ENCODE measurements at regions not wholly inside any gene's neighbourhood (a gene's known extent, or its start where the extent isn't known, plus 50 kb on each side); places are given as distances from the start of the nearest gene placed in this dataset.

DNA sequence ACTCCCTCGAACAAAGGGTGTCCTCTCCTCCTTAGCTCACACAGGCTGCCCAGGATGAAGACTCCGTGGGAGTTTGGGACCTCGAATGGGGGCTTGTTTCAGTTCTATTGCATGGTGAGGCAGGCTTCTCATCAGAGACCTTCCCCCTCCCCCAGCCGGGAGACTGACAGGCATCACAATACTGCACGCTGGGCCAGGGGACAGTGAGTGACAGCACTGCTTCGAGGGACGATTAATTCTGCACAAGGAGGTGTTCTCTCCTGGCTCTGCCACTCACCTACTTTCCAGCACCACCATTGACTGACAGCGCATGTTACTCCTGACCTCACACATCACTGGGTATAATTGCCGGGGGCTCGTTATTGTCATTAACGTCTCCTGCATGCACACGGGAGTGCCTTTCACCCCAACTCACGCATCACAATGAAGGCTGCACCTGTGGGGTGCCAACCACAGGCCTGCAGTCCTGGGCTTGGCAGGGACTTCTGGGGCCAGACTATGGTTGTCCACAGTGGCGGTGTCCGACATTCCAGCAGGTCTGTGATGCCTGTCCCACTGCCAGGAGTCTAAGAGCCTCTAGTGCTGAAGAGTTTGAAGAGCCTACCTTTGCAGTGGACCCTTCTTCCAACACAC is 412.2 kb upstream of the TSHZ3 start:
- no peak for DNase-seq (ENCODE audit: extremely low read depth, low read depth)

DNA sequence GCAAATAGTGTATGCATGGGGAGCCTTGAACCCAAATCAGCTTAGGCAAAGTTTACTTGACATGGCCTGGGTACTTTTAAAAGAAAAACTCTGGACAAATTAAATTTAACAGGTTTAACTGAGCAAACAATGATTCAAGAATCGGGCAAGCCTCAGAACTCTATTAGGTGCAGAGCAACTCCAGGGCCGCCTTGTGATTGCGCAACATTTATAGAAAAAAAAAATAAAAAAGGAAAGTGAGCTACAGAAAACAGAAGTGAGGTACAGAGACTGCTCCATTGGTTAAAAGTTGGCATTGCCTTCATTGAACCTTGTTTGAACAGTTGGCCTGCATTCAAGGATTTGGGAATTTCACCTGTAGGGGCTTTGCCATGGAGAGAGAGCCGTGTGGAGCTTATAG is 421.0 kb upstream of the TSHZ3 start:
- DNase-seq (ENCODE audit: extremely low read depth, low read depth): no peak

DNA sequence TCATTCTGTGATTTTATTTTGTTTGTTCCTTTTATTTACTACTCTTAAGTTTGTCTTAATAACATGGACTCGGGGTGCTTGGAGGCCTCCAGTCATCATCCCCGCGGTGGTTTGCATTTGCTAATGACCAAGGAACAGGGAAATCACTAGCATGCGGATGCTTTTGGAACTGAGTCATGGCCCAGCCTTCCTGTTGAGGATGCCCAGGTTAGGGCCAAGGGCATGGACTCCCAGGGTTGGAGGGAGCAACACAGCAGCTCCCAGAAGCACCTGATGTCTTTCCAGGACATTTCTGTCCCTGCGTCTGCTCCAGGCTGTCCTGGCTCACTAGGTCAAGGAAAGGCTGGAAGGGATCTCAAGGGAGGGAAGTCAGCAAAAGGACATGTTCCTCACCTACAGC is 423.7 kb upstream of the TSHZ3 start:
- no peak for DNase-seq (ENCODE audit: extremely low read depth, low read depth)

DNA sequence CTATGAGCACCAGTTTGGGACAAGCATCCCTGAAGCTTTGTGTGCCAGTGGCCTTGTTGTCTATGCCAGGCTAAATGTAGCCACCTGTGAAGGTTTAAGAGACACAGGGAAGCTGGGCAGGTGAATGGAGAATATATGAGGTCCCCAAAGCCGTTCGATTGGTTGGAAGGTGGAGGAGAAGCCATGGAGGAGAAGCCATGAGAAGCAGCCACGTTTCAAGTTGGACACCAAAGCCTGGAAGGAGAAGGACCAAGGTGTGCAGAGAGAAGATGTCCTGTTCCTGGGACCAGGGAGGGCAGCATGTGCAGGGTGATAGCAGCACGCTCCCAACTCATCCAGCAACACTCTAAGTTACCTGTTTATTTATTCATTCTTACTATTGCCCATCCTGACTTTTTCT is 432.3 kb upstream of the TSHZ3 start:
- DNase-seq (ENCODE audit: extremely low read depth, low read depth): no peak

DNA sequence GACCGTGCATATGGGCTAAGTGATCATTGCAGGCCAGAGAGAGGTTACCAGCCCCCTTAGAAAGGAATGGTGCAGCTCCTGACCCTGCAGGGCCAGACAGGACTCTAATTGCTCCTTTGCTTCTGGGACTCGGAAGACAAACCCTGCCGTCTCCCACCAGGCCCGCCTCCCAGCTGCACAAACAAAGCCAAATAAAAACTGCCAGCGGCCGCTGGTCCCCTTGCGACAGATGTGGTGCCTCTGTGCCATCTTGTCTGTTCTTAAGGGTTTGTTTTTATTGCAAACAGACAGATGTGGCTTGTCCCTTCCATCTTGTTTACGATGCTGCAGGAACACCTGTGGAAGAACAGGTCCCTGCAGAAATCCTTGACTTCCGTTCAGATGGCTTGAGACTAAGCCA is 434.4 kb upstream of the TSHZ3 start:
- DNase-seq (ENCODE audit: extremely low read depth, low read depth): no peak

DNA sequence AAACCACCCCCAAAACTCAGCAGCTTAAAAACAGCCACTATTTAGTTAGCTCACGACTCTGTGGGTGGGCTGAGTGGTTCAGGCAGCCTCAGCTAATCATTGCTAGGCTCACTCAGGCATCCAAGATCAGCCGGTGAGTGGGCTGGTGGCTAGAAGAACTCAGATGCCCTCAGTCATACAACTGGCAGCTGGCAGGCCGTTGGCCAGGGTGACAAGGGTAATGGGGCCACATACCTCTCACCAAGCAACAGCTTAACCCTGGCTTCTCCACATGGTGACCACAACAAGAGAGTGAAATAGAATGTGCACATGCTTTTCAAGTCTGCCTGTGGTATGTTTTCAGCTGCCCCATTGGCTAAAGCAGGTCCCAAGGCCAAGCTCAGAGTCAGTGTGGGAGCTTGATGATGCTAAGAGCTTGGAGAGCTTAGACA is 435.4 kb upstream of the TSHZ3 start:
- no peak for DNase-seq (ENCODE audit: extremely low read depth, low read depth)

DNA sequence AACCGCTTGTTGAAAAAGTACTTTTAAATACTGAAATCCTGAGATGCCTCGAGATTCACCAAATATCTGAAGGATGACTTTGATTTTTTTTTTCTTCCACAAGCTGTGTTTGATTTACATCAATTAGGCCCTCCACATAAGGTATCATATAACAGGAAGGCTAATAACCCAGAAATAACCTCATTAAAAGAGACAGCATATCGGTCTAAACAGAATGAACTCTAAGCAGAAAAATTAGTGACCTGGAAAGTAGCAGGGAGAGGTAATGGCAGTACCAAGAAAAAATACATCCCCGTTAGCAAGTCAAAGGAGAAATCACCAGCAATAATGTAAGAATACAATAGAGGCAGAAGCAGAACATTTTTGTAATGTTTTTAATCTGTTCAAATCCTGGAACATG is 452.4 kb upstream of the TSHZ3 start:
- DNase-seq (ENCODE audit: extremely low read depth, low read depth): no peak

DNA sequence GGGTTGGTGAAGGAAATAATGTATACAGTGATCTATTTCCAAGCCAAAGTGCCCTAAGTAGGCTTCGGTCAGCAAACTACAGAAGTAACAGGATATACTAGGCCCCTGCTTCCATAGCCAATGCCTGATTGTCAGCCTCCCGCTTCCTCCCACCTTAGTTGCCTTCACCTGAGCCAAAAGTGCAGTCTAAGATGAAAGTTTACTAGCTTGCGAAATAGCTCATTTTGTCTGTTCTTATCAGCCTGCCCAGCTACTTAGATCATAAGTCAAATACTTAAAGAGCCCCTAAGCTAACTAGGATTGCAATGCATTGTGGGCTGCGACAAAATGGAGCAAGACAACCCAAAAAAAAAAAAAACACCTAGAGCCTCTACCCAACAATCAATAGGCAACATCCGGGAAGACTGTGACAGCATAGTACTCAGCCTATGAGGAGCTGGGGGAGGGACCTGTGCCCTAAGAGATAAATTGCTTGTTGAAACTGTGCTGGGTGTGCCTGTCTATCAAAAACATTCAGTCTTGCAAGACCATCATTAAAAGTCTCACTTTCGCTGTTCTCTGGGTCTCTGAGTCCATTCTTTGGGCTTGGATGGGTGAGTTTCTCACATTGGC is 454.7 kb upstream of the TSHZ3 start:
- DNase-seq (ENCODE audit: extremely low read depth, low read depth): no peak

DNA sequence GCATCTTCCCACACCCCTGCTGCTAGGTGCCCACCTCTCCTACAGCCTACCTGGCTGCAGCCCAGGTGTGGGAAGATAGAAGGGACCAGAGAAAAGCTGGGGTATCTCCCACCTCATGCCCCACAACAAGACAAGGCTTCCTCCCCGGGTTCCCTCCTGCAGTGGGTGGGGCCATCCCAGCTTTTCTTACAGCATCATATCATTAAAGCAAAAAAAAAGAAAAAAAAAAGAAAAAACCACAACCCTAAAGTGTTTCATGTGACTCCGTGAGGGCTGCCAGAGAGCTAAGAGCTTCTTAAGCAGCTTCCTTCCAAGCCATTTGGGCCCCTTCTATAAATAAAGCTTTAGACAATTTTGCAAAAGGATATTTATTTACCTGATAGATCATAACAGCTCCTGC is 455.4 kb upstream of the TSHZ3 start:
- DNase-seq (ENCODE audit: extremely low read depth, low read depth): no peak

DNA sequence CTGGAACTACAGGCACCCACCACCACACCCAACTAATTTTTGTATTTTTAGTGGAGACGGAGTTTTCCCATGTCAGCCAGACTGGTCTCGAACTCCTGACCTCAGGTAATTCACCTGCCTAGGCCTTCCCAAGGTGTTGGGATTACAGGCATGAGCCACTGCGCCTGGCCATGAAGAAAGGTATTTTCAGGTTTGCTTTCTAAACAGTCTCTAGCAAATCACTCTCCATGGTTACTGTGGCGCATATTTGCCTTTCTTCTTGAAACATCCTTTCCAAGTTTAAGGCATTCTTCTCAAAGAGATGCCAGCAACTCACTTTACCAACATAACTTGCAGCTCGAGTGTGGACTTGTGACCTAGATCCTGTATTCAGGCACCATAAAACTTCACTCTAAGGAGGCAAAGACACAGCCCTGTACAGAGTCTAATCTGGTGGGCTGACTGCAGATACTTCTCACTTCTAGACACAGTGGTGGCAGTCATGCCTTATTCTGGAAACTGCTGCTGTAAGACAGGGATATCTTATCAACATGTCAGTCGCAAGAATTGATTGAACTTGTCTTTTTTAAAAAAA is 461.4 kb upstream of the TSHZ3 start:
- no peak for DNase-seq (ENCODE audit: extremely low read depth, low read depth)

DNA sequence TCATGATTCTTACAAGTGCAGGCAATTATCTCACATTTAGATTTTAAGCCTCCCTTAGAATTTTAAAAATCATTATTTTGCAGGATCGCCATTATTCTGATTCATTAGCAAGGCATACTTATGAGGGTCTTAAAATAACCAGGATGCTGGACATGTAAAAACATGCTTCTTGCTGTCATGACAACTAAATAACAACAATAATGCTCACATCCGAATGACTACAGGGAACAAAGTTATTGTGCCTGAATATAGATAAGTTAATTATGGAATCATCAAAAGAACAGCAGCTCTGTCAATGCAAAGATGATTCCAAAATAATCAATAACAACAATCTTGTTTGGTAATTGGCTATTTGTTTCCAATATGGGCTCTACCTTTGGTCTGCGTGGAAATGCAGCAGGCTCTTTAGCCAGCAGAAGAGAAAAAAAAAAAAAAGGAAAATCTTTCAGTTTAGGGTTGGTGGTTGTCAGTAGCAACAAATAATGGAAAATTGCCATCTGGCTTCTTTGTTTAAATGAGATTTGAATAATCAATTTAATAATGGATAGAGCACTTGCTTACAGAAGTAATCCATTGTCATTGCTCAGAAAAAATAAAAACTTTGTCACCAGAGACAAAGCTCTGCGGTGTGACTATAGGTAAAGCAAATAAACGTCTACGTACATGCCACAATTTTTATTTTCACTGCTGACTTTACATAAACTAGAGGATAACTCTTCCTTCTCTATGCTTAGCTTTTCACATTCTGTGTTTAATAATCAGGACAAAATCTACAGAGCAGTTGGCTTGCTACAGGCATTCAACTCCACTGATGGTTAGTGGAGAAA is 468.9 kb upstream of the TSHZ3 start:
- DNase-seq (ENCODE audit: extremely low read depth, low read depth): no peak

DNA sequence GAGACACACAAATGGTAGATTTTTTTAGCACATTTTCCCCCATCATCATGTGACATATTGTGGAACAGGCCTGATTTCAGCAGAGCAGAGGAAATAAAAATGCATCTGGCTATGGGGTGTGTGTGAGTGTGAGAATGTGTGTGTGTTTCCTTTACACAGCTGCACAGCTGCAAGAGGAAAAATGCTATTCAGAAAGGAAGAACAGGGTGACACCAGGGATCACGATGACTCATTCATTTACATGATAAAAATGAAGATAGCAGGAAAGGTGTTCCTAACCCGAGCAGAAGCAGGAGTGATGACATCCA is 469.5 kb upstream of the TSHZ3 start:
- DNase-seq (ENCODE audit: extremely low read depth, low read depth): no peak

DNA sequence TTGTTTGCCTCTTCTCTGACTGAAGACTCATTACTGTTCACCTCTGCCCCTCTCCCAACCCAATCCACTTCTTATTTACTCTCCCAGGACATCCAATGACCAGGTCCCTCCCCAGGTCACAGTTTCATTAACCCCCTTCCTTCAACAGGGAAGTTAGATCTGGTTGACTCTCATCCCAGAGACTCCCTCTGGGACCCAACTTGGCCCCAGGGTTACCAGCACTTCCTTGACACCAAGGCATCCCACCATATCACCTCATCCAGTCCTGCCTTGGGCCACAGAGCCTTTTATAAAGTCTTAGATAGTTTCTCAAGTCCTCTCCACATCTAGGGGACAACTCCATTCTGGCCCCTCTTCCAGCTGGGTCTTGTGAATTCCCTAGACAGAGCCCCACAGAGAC is 470.6 kb upstream of the TSHZ3 start:
- DNase-seq (ENCODE audit: extremely low read depth, low read depth): no peak

DNA sequence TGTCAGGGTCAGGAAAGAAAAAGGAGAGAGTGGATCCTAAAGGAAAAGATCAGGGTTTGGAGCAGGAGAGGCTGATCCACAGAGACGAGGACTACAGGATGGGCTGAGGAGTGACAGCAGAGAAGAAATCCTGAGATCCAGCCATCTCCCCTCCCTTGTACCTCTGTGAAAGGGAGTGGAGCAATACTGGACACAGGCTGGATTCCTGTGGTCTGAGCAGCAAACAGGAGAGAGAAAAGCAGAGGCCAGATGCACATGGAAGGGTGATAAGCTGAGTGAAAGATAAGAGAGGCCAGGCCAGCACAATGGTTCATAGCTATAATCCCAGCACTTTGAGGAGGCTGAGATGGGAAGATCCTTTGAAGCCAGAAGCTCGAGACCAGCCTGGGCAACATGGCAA is 472.1 kb upstream of the TSHZ3 start:
- no peak for DNase-seq (ENCODE audit: extremely low read depth, low read depth)

DNA sequence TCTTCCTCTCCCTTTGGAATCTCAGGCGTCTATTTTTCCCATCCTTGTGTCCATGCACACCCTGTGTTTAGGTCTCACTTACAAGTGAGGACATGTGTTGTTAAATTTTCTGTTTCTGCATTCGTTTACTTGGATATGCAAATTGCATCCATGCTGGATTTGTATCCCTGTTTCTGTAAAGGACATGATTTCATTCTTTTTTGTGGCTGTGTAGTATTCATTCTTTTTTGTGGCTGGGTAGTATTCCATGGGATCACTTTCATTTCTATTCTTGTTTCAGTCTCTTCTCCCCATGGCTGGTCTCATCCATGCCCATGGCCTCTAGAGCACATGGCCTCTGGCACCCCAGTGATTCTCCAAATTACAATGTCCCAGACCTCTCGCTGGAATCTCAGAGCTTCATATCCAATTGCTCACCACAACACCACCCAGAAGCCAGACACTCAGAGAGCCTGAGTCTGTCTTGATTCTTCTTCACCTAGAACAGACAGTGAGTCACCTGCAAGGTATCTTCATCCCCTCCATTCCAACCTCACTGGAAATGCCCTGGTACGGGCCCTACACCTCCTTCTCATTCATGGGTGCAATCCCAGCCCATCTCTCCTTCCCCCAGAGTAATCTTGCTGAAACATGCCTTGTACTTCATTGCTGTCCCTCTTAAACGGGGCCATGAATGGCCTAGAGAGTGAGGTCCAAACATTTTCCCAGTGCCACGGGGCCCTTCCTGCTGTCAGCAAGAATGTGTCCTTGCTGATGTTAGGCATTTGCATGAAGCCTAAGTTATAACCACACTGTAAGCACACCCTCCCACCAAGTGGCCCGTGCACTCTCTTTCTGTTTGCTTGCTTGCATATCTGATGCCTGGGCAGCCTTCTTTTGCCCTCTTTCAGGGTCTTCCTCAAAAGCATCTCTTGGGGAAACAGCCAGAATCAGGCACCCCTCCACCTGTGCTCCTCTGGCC is 476.2 kb upstream of the TSHZ3 start:
- DNase-seq (ENCODE audit: extremely low read depth, low read depth): no peak

DNA sequence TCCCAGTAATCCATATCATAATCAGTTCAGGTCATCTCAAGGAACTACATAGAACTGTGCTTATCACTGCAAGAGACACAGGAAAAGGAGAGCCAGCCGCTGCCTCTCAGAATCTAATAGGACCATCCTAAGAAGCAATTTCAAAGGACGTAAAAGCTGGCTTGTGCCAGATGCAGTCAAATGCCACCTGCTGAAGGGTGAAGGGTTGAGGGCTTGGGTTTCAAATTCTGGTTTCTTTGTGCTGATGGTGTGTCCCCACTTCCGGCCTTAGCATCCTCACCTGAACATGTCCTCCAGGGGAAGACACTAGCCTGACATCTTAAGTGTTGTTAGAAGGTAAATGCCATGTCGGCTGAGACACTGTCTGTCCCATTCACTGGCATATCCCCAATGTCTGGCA is 477.1 kb upstream of the TSHZ3 start:
- DNase-seq (ENCODE audit: extremely low read depth, low read depth): no peak

DNA sequence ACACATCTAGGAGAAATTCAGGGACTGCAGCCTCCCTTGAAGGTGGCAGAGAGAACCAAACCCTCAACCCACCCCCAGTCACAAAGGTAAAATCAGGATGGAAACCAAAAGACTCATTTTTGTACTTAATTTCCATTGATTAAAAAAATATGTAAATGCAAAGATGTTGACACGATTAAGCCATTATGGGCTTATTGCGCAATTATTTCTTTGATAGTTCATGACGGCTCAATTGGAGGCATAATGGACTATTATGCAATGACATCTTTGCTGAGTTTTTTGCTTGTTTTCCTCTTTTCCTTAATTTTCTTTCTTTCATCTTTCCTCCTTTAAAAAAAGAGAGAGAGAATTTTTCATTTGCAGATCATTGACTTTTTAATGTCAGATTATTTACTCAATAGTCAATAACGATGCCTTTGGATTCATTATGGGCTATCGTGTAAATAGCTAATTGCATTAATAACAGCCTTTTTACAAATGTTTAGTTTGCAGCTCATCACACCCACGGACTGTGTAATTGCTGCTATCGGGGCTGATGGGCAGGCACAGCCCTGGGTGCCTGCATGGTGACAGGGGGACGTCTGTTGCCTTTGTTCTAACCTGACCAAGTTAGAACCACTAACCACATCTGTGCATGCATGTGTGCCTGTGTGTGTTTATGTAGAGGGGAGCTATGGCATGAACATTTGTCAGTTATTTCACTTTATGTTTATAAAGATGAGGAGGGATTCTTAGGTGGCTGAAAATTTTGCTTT is 482.4 kb upstream of the TSHZ3 start:
- DNase-seq (ENCODE audit: extremely low read depth, low read depth): no peak

DNA sequence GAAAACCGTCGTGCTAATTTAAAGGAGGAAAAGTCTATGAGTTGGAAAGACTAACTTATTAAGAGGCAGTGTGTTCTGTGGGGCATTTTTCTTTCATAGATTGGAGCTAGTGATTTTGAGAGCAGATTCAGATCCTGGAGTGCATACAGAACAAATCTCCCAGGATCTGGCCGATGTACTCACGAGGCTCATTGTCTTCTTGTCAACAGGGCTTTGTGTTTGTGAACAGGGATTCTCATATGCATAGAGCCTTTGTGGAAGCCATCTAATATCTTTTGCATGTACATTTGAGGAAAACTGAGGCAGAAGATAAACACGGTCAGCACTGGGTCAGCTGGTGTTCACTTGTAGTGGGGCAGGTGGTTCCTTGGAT is 482.9 kb upstream of the TSHZ3 start:
- DNase-seq (ENCODE audit: extremely low read depth, low read depth): no peak

DNA sequence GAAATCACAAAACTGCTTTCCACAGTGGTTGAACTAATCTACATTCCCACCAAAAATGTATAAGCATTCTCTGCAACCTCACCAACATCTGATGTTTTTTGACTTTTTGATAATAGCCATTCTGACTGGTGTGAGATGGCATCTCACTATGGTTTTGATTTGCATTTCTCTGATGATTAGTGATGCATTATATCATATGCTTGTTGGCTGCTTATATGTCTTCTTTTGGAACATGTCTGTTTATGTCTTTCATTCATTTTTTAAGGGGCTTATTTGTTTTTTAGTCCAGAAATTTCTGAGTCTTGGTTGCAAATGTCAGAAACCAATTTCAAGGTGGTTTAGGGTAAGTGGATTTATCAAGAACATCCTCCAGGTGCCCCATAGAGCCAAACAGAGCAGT is 484.8 kb upstream of the TSHZ3 start:
- no peak for DNase-seq (ENCODE audit: extremely low read depth, low read depth)

DNA sequence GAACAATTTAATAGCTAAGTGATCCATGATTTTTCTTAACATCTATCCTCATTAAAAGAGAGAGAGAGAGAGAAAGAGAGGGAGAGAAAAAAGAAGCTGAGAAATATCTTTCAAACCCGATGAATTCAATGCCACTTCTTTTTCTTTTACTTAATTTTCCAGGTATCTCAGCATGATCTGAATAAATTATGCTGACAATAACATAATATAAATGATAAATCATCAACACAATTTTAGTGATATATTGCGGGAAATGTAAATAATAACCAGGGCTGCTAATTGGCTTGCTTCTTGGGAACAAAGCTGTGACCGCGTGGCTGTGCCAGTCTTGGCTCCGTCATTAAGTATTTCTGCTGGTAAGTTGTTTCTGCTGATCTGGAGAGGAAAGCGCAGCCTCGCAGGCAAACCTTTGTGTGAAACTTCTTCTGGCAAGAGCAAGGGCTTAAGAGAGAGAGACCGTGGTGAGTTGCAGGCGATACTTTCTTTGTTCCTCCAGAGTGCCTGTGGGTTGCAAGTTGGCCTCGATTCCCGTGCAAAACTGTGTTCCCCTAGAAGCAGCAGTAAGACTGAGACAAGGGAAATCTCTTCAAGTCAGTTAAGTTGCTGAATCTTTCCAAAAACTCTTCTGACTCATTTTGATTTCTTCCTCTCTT is 489.1 kb upstream of the TSHZ3 start:
- no peak for DNase-seq (ENCODE audit: extremely low read depth, low read depth)
